GM19239 (cell line): ENCODE measurements at regions not wholly inside any gene's neighbourhood (a gene's known extent, or its start where the extent isn't known, plus 50 kb on each side); places are given as distances from the start of the nearest gene placed in this dataset.

Source experiments
- DNase-seq: peaks from one replicate; pipeline ENCODE4 v3.0.0; 2011; ENCODE audit warnings: low spot score; ENCODE audit not compliant: insufficient read length
- FAIRE-seq: peaks from 2 replicates; lab custom pipeline; 2011; peaks lifted over from hg19 to GRCh38; lab: Jason Lieb, UNC

- no peak for FAIRE-seq
- DNase-seq: no peak
Observed at GRCh38 chr2:120525056-120526046, 179.4 kb downstream of the INHBB start.

GRCh38 chr2:120526047-120526562, 180.2 kb downstream of the INHBB start:
- no peak for DNase-seq
- FAIRE-seq: no peak

- DNase-seq: no peak
- FAIRE-seq: no peak
Observed at GRCh38 chr2:120526997-120527945, 181.3 kb downstream of the INHBB start.

GRCh38 chr2:120528051-120528692, 182.2 kb downstream of the INHBB start:
- FAIRE-seq (no peak), DNase-seq (no peak)

- FAIRE-seq (no peak), DNase-seq (no peak)
Observed at GRCh38 chr2:120528693-120529076, 182.7 kb downstream of the INHBB start.

- no peak for DNase-seq
- FAIRE-seq: no peak
Observed at GRCh38 chr2:120530781-120531180, 184.8 kb downstream of the INHBB start.

GRCh38 chr2:120531365-120531764, 185.4 kb downstream of the INHBB start:
- FAIRE-seq (no peak), DNase-seq (no peak)

GRCh38 chr2:120531863-120532600, 186.1 kb downstream of the INHBB start:
- DNase-seq (no peak), FAIRE-seq (no peak)

GRCh38 chr2:120533625-120534024, 187.7 kb downstream of the INHBB start:
- DNase-seq (no peak), FAIRE-seq (no peak)

- DNase-seq (no peak), FAIRE-seq (no peak)
Observed at GRCh38 chr2:120534457-120534856, 188.5 kb downstream of the INHBB start.

- DNase-seq (no peak), FAIRE-seq (no peak)
Observed at GRCh38 chr2:120535081-120535480, 189.1 kb downstream of the INHBB start.

GRCh38 chr2:120536141-120536540, 190.2 kb downstream of the INHBB start:
- no peak for FAIRE-seq
- no peak for DNase-seq

- FAIRE-seq (no peak), DNase-seq (no peak)
Observed at GRCh38 chr2:120538691-120539423, 192.9 kb downstream of the INHBB start.

GRCh38 chr2:120539424-120539936, 193.5 kb downstream of the INHBB start:
- DNase-seq: no peak
- no peak for FAIRE-seq

GRCh38 chr2:120539937-120540718, 194.2 kb downstream of the INHBB start:
- no peak for DNase-seq
- no peak for FAIRE-seq

GRCh38 chr2:120540719-120541552, 194.7 kb upstream of the GLI2 start:
- FAIRE-seq: no peak
- no peak for DNase-seq

- FAIRE-seq (no peak), DNase-seq (no peak)
Observed at GRCh38 chr2:120541553-120541932, 194.1 kb upstream of the GLI2 start.
